DND-41 (cell line): ENCODE measurements at regions not wholly inside any gene's neighbourhood (a gene's known extent, or its start where the extent isn't known, plus 50 kb on each side); places are given as distances from the start of the nearest gene placed in this dataset.

Experiments
- EZH2 ChIP-seq: IDR thresholded peaks from 3 replicates; pipeline ENCODE4 v1.6.1; 2012; ENCODE audit warnings: borderline replicate concordance, low read depth, mild to moderate bottlenecking, moderate library complexity, low read length, inconsistent platforms; ENCODE audit not compliant: severe bottlenecking
- TF ChIP-seq, protein P1 (sequence below): IDR thresholded peaks from 2 replicates; pipeline ENCODE4 v1.5.1; 2012; ENCODE audit warnings: borderline replicate concordance, low read length, moderate library complexity, mild to moderate bottlenecking; ENCODE audit not compliant: poor library complexity, severe bottlenecking; ENCODE audit errors: extremely low read depth

DNA sequence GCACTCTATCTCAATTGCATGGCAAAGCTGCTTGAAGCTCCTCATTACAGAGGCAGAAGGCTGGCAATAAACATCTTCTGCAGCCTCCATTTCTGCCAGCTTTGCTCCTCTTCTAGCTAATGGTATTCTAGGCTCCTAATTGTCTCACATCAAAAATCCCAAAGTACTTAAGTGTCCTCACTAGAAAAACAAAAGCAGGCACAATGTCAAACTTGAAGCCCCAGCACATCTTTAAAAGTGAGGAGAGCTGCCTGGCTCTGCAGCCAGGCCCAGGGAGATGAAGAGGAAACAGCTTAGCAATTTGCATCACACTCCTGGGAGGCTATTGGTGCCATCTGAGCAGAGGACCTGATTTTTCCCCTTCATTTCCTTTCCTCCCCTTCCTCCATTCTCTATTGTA lies 197.1 kb downstream of the KCNJ2 start:
- TF ChIP-seq, protein P1, sequence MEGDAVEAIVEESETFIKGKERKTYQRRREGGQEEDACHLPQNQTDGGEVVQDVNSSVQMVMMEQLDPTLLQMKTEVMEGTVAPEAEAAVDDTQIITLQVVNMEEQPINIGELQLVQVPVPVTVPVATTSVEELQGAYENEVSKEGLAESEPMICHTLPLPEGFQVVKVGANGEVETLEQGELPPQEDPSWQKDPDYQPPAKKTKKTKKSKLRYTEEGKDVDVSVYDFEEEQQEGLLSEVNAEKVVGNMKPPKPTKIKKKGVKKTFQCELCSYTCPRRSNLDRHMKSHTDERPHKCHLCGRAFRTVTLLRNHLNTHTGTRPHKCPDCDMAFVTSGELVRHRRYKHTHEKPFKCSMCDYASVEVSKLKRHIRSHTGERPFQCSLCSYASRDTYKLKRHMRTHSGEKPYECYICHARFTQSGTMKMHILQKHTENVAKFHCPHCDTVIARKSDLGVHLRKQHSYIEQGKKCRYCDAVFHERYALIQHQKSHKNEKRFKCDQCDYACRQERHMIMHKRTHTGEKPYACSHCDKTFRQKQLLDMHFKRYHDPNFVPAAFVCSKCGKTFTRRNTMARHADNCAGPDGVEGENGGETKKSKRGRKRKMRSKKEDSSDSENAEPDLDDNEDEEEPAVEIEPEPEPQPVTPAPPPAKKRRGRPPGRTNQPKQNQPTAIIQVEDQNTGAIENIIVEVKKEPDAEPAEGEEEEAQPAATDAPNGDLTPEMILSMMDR, result no peak
- no peak for TF ChIP-seq EZH2
